ENCODE measurements at regions not wholly inside any gene's neighbourhood (a gene's known extent, or its start where the extent isn't known, plus 50 kb on each side); places are given as distances from the start of the nearest gene placed in this dataset.

DNA sequence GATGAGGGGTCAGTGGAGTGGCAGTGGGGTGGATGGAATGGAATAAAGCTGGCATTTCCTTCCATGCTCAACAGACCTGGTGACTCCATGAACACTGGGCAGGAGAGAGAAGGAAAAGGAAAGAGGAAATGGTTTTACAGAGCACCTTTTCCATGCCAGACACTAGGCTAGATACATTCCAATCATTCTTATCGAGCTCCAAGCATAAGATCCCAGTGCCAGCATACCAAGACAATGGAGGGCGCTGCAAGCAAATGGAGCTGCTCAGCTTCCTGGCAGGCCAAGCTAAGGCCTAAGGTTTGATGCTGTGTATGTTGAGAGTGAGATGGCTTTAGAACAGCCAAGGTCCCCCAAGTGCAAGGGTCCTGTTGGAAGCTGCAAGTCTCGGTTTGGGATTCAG is 113.2 kb downstream of the HSPH1 start:
- no peak overlapping the region for H3K4me3 ChIP-seq (ENCODE audit: low read length)
- no peak overlapping the region for H3K27ac ChIP-seq (ENCODE audit: low read depth, low read length)
- TF ChIP-seq EZH2phosphoT487 (IDR thresholded peaks at IDR 0.05; ENCODE audit: borderline replicate concordance, low read length) (no peak), CTCF (IDR thresholded peaks at IDR 0.05; ENCODE audit: low read depth, low read length, poor library complexity, severe bottlenecking) (no peak)
- H3F3A ChIP-seq (ENCODE audit: control insufficient read depth, insufficient read depth) = no peaks in the 10 kb centered on the region
- no peaks in the 10 kb centered on the region for H3K36me3 ChIP-seq (ENCODE audit: control insufficient read depth, low read length)
- no peaks in the 10 kb centered on the region for H3K9me3 ChIP-seq (ENCODE audit: control insufficient read depth, insufficient read depth, low read length)
- H3K4me1 ChIP-seq (ENCODE audit: control insufficient read depth, low read length) = peaks cover 12% of the 10 kb centered on the region
- H3K27me3 ChIP-seq (ENCODE audit: control insufficient read depth, low read length) = peaks cover 30% of the 10 kb centered on the region
- no peaks in the 10 kb centered on the region for H3K9me2 ChIP-seq (replicated peaks; ENCODE audit: control insufficient read depth, low read length)
- H3K79me2 ChIP-seq (ENCODE audit: control insufficient read depth, low read length) = no peaks in the 10 kb centered on the region
- H4K20me1 ChIP-seq (ENCODE audit: control insufficient read depth, insufficient read depth, low read depth, low read length) = no peaks in the 10 kb centered on the region
- H3K4me2 ChIP-seq (ENCODE audit: low read length) = no peak overlapping the region

DNA sequence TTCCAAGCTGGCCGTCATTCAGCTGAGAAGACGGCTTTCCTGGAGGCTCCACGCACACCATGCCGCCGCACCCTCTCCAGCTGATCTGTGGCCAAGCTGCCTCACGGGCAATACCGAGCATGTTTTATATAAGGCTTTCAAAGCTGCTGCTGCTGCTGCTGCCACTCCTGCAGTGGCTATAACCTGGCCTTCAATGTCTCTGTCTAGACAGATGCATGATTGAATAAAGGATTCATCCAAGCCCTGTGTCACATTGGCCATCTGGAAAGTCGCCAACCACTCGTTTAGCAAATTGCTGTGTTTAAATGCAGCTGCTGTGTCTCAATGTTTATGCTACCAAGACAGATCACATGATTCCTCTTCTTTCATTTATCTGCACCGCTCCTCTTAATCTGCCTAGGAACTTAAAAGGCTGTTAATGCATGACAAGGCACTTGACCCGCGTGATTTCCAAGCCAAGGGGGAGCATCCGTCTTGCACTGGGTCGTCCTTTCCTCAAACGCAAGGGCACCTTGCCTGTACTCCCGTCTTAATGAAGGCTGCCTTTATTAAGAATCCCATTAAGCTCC is 114.3 kb downstream of the TEX26 start:
- no peaks in the 10 kb centered on the region for H3K9me3 ChIP-seq (ENCODE audit: control insufficient read depth, insufficient read depth, low read length)
- H3K79me2 ChIP-seq (ENCODE audit: control insufficient read depth, low read length) = no peaks in the 10 kb centered on the region
- no peak overlapping the region for H3K4me3 ChIP-seq (ENCODE audit: low read length)
- peaks cover 12% of the 10 kb centered on the region for H3K4me1 ChIP-seq (ENCODE audit: control insufficient read depth, low read length)
- no peaks in the 10 kb centered on the region for H3F3A ChIP-seq (ENCODE audit: control insufficient read depth, insufficient read depth)
- no peaks in the 10 kb centered on the region for H3K36me3 ChIP-seq (ENCODE audit: control insufficient read depth, low read length)
- H3K27me3 ChIP-seq (ENCODE audit: control insufficient read depth, low read length) = peaks cover 43% of the 10 kb centered on the region
- H3K9me2 ChIP-seq (replicated peaks; ENCODE audit: control insufficient read depth, low read length) = no peaks in the 10 kb centered on the region
- TF ChIP-seq EZH2phosphoT487 (IDR thresholded peaks at IDR 0.05; ENCODE audit: borderline replicate concordance, low read length) = no peak
- no peak for TF ChIP-seq CTCF (IDR thresholded peaks at IDR 0.05; ENCODE audit: low read depth, low read length, poor library complexity, severe bottlenecking)
- no peak overlapping the region for H3K27ac ChIP-seq (ENCODE audit: low read depth, low read length)
- no peaks in the 10 kb centered on the region for H4K20me1 ChIP-seq (ENCODE audit: control insufficient read depth, insufficient read depth, low read depth, low read length)
- no peak overlapping the region for H3K4me2 ChIP-seq (ENCODE audit: low read length)

GRCh38 chr13:31045286-31046081 is 113.0 kb downstream of the TEX26 start:
- Histone ChIP-seq H3K4me2 (ENCODE audit: low read length) (no peak overlapping the region), H3K4me3 (ENCODE audit: low read length) (no peak overlapping the region), H3K27ac (ENCODE audit: low read depth, low read length) (no peak overlapping the region)

More at GRCh38 chr13:31045286-31046081, 113.0 kb downstream of the TEX26 start:
- H3F3A ChIP-seq (ENCODE audit: control insufficient read depth, insufficient read depth) = no peaks in the 10 kb centered on the region
- H3K36me3 ChIP-seq (ENCODE audit: control insufficient read depth, low read length) = no peaks in the 10 kb centered on the region
- H3K27me3 ChIP-seq (ENCODE audit: control insufficient read depth, low read length) = peaks cover 44% of the 10 kb centered on the region
- no peaks in the 10 kb centered on the region for H3K9me3 ChIP-seq (ENCODE audit: control insufficient read depth, insufficient read depth, low read length)
- H3K79me2 ChIP-seq (ENCODE audit: control insufficient read depth, low read length) = no peaks in the 10 kb centered on the region
- TF ChIP-seq EZH2phosphoT487 (IDR thresholded peaks at IDR 0.05; ENCODE audit: borderline replicate concordance, low read length) = no peak
- H3K4me1 ChIP-seq (ENCODE audit: control insufficient read depth, low read length) = peaks cover 12% of the 10 kb centered on the region
- no peaks in the 10 kb centered on the region for H4K20me1 ChIP-seq (ENCODE audit: control insufficient read depth, insufficient read depth, low read depth, low read length)
- H3K9me2 ChIP-seq (replicated peaks; ENCODE audit: control insufficient read depth, low read length) = no peaks in the 10 kb centered on the region

All from DOHH2 (cell line).